ENCODE measurements at regions not wholly inside any gene's neighbourhood (a gene's known extent, or its start where the extent isn't known, plus 50 kb on each side); places are given as distances from the start of the nearest gene placed in this dataset.

GRCh38 chr1:239436286-239436685 is 49.9 kb downstream of the CHRM3 start:
- no peak for DNase-seq (ENCODE audit: low spot score)
- no peak overlapping the region for H3K4me3 ChIP-seq
- H3K27ac ChIP-seq = no peak overlapping the region
- no peak for TF ChIP-seq CTCF (IDR thresholded peaks at IDR 0.05)

GRCh38 chr1:239437822-239438221 is 51.5 kb downstream of the CHRM3 start:
- Histone ChIP-seq H3K4me3 (no peak overlapping the region), H3K27ac (no peak overlapping the region)
- no peak for DNase-seq (ENCODE audit: low spot score)
- TF ChIP-seq CTCF (IDR thresholded peaks at IDR 0.05) = no peak

GRCh38 chr1:239438891-239439290 is 52.5 kb downstream of the CHRM3 start:
- DNase-seq (ENCODE audit: low spot score) = no peak
- TF ChIP-seq CTCF (IDR thresholded peaks at IDR 0.05) = no peak
- Histone ChIP-seq H3K27ac (no peak overlapping the region), H3K4me3 (no peak overlapping the region)

- Histone ChIP-seq H3K4me3 (no peak overlapping the region), H3K27ac (no peak overlapping the region)
- no peak for TF ChIP-seq CTCF (IDR thresholded peaks at IDR 0.05)
- DNase-seq (ENCODE audit: low spot score) = no peak
Measured at GRCh38 chr1:239443361-239443760, 57.0 kb downstream of the CHRM3 start.

GRCh38 chr1:239446611-239447010 is 60.2 kb downstream of the CHRM3 start:
- Histone ChIP-seq H3K27ac (no peak overlapping the region), H3K4me3 (no peak overlapping the region)
- TF ChIP-seq CTCF (IDR thresholded peaks at IDR 0.05) = no peak
- DNase-seq (ENCODE audit: low spot score) = no peak

GRCh38 chr1:239448911-239449310 is 62.5 kb downstream of the CHRM3 start:
- Histone ChIP-seq H3K4me3 (no peak overlapping the region), H3K27ac (no peak overlapping the region)
- TF ChIP-seq CTCF (IDR thresholded peaks at IDR 0.05) = no peak
- no peak for DNase-seq (ENCODE audit: low spot score)

GRCh38 chr1:239455743-239456142 is 69.4 kb downstream of the CHRM3 start:
- no peak overlapping the region for H3K4me3 ChIP-seq
- TF ChIP-seq CTCF (IDR thresholded peaks at IDR 0.05) = no peak
- DNase-seq (ENCODE audit: low spot score) = no peak
- no peak overlapping the region for H3K27ac ChIP-seq
